GM19324 (cell line): ENCODE measurements at regions not wholly inside any gene's neighbourhood (a gene's known extent, or its start where the extent isn't known, plus 50 kb on each side); places are given as distances from the start of the nearest gene placed in this dataset.
"Not testable (repeated sequence)": the region's sequence is repeated elsewhere in the genome, so short reads cannot be mapped to it uniquely, and the experiment has no call there.

Source experiments
- ATAC-seq: cut with Tn5 transposase; IDR thresholded peaks from one replicate; pipeline ENCODE4 v1.9.1; 2021; ENCODE audit warnings: mild to moderate bottlenecking, moderate library complexity; ENCODE audit not compliant: unreplicated experiment, low FRiP score

GRCh38 chr17:33954597-33954996 is 300.5 kb upstream of the CCL2 start:
- no peak for ATAC-seq

GRCh38 chr17:33955461-33955860 is 299.6 kb upstream of the CCL2 start:
- no peak for ATAC-seq

GRCh38 chr17:33959098-33959497 is 296.0 kb upstream of the CCL2 start:
- ATAC-seq, result not testable (repeated sequence)

GRCh38 chr17:33962857-33963655 is 292.0 kb upstream of the CCL2 start:
- ATAC-seq, result no peak

GRCh38 chr17:33964344-33964979 is 290.6 kb upstream of the CCL2 start:
- peak; percentile 69 for ATAC-seq

- ATAC-seq, result no peak
These were observed 288.6 kb upstream of the CCL2 start for GRCh38 chr17:33966410-33967059.

GRCh38 chr17:33967608-33968349 is 287.3 kb upstream of the CCL2 start:
- no peak for ATAC-seq

GRCh38 chr17:33968350-33969044 is 286.6 kb upstream of the CCL2 start:
- ATAC-seq, result peak; percentile 46

- ATAC-seq, result no peak
These were observed 284.8 kb upstream of the CCL2 start for GRCh38 chr17:33970279-33970678.

- no peak for ATAC-seq
These were observed 282.3 kb upstream of the CCL2 start for GRCh38 chr17:33972763-33973162.

- no peak for ATAC-seq
These were observed 281.6 kb upstream of the CCL2 start for GRCh38 chr17:33973491-33973890.

GRCh38 chr17:33974276-33974675 is 280.8 kb upstream of the CCL2 start:
- no peak for ATAC-seq

- ATAC-seq, result no peak
These were observed 278.3 kb upstream of the CCL2 start for GRCh38 chr17:33976831-33977230.

- ATAC-seq, result no peak
These were observed 277.2 kb upstream of the CCL2 start for GRCh38 chr17:33977729-33978514.

GRCh38 chr17:33978889-33979288 is 276.2 kb upstream of the CCL2 start:
- no peak for ATAC-seq

GRCh38 chr17:33980193-33980592 is 274.9 kb upstream of the CCL2 start:
- ATAC-seq, result no peak

- ATAC-seq, result no peak
These were observed 273.1 kb upstream of the CCL2 start for GRCh38 chr17:33981711-33982601.

GRCh38 chr17:33982909-33983308 is 272.2 kb upstream of the CCL2 start:
- ATAC-seq, result no peak
